SK-N-SH treated with all-trans-retinoic acid at 6 μM for 48 hours (cell line): ENCODE measurements at regions not wholly inside any gene's neighbourhood (a gene's known extent, or its start where the extent isn't known, plus 50 kb on each side); places are given as distances from the start of the nearest gene placed in this dataset.

Source experiments
- ATAC-seq: fragments of 200-7000 bp; cut with Tn5 transposase; 3 replicates; pipeline ENCODE4 v1.9.1; 2020; ENCODE audit warnings: mild to moderate bottlenecking, moderate library complexity
- ARNTL ChIP-seq: fragments of 450-650 bp; formaldehyde crosslinking; IDR thresholded peaks from 2 replicates; pipeline ENCODE4 v1.5.0; 2020; ENCODE audit warnings: low read depth, mild to moderate bottlenecking, moderate library complexity, borderline replicate concordance
- BACH2 ChIP-seq: fragments of 250-450 bp; sonication (Bioruptor Pico); IDR thresholded peaks from 2 replicates; pipeline ENCODE4 v1.9.0; 2021; ENCODE audit warnings: mild to moderate bottlenecking, borderline replicate concordance
- CSDC2 ChIP-seq: fragments of 250-450 bp; sonication (Bioruptor Pico); IDR thresholded peaks from 2 replicates; pipeline ENCODE4 v1.5.0; 2020; ENCODE audit warnings: mild to moderate bottlenecking, moderate library complexity
- ESRRG ChIP-seq: fragments of 250-450 bp; sonication (Bioruptor Pico); IDR thresholded peaks from 2 replicates; pipeline ENCODE4 v1.6.1; 2021; ENCODE audit warnings: mild to moderate bottlenecking
- ISL1 ChIP-seq: fragments of 250-450 bp; sonication (Bioruptor Pico); IDR thresholded peaks from 2 replicates; pipeline ENCODE4 v2.1.2; 2022; ENCODE audit warnings: mild to moderate bottlenecking, moderate library complexity
- OSR1 ChIP-seq: fragments of 250-450 bp; sonication (Bioruptor Pico); IDR thresholded peaks from 2 replicates; pipeline ENCODE4 v1.8.0; 2022; ENCODE audit warnings: moderate library complexity, mild to moderate bottlenecking, inconsistent platforms
- PPARA ChIP-seq: fragments of 250-450 bp; sonication (Bioruptor Pico); IDR thresholded peaks from 2 replicates; pipeline ENCODE4 v1.5.0; 2020; ENCODE audit warnings: mild to moderate bottlenecking, borderline replicate concordance
- RARB ChIP-seq: fragments of 250-450 bp; sonication (Bioruptor Pico); IDR thresholded peaks from 2 replicates; pipeline ENCODE4 v1.8.0; 2021; ENCODE audit warnings: mild to moderate bottlenecking, moderate library complexity
- SNAI2 ChIP-seq: fragments of 250-450 bp; sonication (Bioruptor Pico); IDR thresholded peaks from 2 replicates; pipeline ENCODE4 v1.5.0; 2020; ENCODE audit warnings: mild to moderate bottlenecking, moderate library complexity
- TCF4 ChIP-seq: fragments of 250-450 bp; sonication (Bioruptor Pico); IDR thresholded peaks from 2 replicates; pipeline ENCODE4 v1.8.0; 2021; ENCODE audit warnings: mild to moderate bottlenecking, moderate library complexity, borderline replicate concordance
- TSHZ2 ChIP-seq: fragments of 250-450 bp; sonication (Bioruptor Pico); IDR thresholded peaks from 2 replicates; pipeline ENCODE4 v1.5.0; 2020; ENCODE audit warnings: mild to moderate bottlenecking, moderate library complexity
- ZC3H10 ChIP-seq: fragments of 250-450 bp; sonication (Bioruptor Pico); IDR thresholded peaks from 2 replicates; pipeline ENCODE4 v1.5.1; 2021; ENCODE audit warnings: mild to moderate bottlenecking, moderate library complexity
- ZFP3 ChIP-seq: fragments of 250-450 bp; sonication (Bioruptor Pico); IDR thresholded peaks from 2 replicates; pipeline ENCODE4 v1.5.0; 2020; ENCODE audit warnings: mild to moderate bottlenecking, moderate library complexity
- ZFP30 ChIP-seq: fragments of 450-650 bp; formaldehyde crosslinking; IDR thresholded peaks from 2 replicates; pipeline ENCODE4 v1.5.0; 2022; ENCODE audit warnings: mild to moderate bottlenecking, moderate library complexity
- ZNF565 ChIP-seq: fragments of 450-650 bp; formaldehyde crosslinking; conservative IDR thresholded peaks from 2 replicates; pipeline ENCODE4 v1.5.0; 2020; ENCODE audit warnings: low read depth, mild to moderate bottlenecking, moderate library complexity
- ZNF70 ChIP-seq: fragments of 450-650 bp; formaldehyde crosslinking; IDR thresholded peaks from 2 replicates; pipeline ENCODE4 v1.5.0; 2020; ENCODE audit warnings: mild to moderate bottlenecking, moderate library complexity
- ZNF8 ChIP-seq: fragments of 450-650 bp; formaldehyde crosslinking; IDR thresholded peaks from 2 replicates; pipeline ENCODE4 v1.5.0; 2020; ENCODE audit warnings: mild to moderate bottlenecking, moderate library complexity
- TF ChIP-seq, protein P1 (sequence below): fragments of 250-450 bp; sonication (Bioruptor Pico); IDR thresholded peaks from 2 replicates; pipeline ENCODE4 v1.8.0; 2020; ENCODE audit warnings: mild to moderate bottlenecking, moderate library complexity, borderline replicate concordance
- TF ChIP-seq, protein P2 (sequence below): fragments of 250-450 bp; sonication (Bioruptor Pico); IDR thresholded peaks from 2 replicates; pipeline ENCODE4 v1.5.1; 2021; ENCODE audit warnings: mild to moderate bottlenecking, moderate library complexity
- TF ChIP-seq, protein P3 (sequence below): fragments of 250-450 bp; sonication (Bioruptor Pico); IDR thresholded peaks from 2 replicates; pipeline ENCODE4 v1.8.0; 2021; ENCODE audit warnings: low read depth, mild to moderate bottlenecking, moderate library complexity, borderline replicate concordance
- TF ChIP-seq, protein P4 (sequence below): fragments of 250-450 bp; sonication (Bioruptor Pico); IDR thresholded peaks from 2 replicates; pipeline ENCODE4 v1.5.1; 2020; ENCODE audit warnings: low read depth, mild to moderate bottlenecking, moderate library complexity

- TF ChIP-seq ZNF70 (CRISPR knock-in tag) (no peak), ESRRG (no peak), CSDC2 (CRISPR knock-in tag) (no peak), BACH2 (CRISPR knock-in tag) (no peak), ZFP3 (CRISPR knock-in tag) (no peak), ZNF565 (no peak), TCF4 (no peak), PPARA (CRISPR knock-in tag) (no peak), ISL1 (CRISPR knock-in tag) (no peak), ZFP30 (CRISPR knock-in tag) (no peak), RARB (no peak), ZC3H10 (CRISPR knock-in tag) (no peak), ZNF8 (CRISPR knock-in tag) (no peak), ARNTL (CRISPR knock-in tag) (no peak), SNAI2 (CRISPR knock-in tag) (no peak)
- TF ChIP-seq, protein P1, sequence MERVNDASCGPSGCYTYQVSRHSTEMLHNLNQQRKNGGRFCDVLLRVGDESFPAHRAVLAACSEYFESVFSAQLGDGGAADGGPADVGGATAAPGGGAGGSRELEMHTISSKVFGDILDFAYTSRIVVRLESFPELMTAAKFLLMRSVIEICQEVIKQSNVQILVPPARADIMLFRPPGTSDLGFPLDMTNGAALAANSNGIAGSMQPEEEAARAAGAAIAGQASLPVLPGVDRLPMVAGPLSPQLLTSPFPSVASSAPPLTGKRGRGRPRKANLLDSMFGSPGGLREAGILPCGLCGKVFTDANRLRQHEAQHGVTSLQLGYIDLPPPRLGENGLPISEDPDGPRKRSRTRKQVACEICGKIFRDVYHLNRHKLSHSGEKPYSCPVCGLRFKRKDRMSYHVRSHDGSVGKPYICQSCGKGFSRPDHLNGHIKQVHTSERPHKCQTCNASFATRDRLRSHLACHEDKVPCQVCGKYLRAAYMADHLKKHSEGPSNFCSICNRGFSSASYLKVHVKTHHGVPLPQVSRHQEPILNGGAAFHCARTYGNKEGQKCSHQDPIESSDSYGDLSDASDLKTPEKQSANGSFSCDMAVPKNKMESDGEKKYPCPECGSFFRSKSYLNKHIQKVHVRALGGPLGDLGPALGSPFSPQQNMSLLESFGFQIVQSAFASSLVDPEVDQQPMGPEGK (CRISPR knock-in tag) = no peak
- TF ChIP-seq, protein P2, sequence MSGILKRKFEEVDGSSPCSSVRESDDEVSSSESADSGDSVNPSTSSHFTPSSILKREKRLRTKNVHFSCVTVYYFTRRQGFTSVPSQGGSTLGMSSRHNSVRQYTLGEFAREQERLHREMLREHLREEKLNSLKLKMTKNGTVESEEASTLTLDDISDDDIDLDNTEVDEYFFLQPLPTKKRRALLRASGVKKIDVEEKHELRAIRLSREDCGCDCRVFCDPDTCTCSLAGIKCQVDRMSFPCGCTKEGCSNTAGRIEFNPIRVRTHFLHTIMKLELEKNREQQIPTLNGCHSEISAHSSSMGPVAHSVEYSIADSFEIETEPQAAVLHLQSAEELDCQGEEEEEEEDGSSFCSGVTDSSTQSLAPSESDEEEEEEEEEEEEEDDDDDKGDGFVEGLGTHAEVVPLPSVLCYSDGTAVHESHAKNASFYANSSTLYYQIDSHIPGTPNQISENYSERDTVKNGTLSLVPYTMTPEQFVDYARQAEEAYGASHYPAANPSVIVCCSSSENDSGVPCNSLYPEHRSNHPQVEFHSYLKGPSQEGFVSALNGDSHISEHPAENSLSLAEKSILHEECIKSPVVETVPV (CRISPR knock-in tag) = no peak
- TF ChIP-seq, protein P3, sequence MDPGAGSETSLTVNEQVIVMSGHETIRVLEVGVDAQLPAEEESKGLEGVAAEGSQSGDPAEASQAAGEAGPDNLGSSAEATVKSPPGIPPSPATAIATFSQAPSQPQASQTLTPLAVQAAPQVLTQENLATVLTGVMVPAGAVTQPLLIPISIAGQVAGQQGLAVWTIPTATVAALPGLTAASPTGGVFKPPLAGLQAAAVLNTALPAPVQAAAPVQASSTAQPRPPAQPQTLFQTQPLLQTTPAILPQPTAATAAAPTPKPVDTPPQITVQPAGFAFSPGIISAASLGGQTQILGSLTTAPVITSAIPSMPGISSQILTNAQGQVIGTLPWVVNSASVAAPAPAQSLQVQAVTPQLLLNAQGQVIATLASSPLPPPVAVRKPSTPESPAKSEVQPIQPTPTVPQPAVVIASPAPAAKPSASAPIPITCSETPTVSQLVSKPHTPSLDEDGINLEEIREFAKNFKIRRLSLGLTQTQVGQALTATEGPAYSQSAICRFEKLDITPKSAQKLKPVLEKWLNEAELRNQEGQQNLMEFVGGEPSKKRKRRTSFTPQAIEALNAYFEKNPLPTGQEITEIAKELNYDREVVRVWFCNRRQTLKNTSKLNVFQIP (CRISPR knock-in tag) = no peak
- TF ChIP-seq, protein P4, sequence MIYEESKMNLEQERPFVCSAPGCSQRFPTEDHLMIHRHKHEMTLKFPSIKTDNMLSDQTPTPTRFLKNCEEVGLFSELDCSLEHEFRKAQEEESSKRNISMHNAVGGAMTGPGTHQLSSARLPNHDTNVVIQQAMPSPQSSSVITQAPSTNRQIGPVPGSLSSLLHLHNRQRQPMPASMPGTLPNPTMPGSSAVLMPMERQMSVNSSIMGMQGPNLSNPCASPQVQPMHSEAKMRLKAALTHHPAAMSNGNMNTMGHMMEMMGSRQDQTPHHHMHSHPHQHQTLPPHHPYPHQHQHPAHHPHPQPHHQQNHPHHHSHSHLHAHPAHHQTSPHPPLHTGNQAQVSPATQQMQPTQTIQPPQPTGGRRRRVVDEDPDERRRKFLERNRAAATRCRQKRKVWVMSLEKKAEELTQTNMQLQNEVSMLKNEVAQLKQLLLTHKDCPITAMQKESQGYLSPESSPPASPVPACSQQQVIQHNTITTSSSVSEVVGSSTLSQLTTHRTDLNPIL (CRISPR knock-in tag) = no peak
- ATAC-seq = no peak
These were observed 80.6 kb upstream of the LINGO1 start for GRCh38 chr15:77713281-77713680.

DNA sequence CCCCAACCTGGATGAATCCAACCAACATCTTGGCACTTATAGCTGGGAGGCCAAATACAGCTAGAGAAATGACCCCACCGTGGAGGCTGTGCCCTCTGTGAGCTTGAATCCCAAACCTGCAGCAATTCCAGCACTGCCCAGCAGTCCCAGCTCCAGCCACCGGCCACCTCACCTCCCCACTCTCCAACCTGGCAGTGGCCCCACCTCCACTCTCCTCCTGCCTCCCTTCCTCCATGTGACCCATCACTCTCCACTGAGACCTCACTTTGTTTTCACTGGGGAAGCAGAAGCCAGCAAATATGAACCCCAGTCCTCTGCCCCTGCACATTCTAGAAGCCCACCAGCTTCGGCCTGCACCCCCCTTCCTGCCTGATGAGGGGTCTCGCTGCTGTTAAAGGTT lies 79.7 kb upstream of the LINGO1 start:
- TF ChIP-seq ZFP3 (CRISPR knock-in tag) (no peak), ESRRG (no peak), OSR1 (CRISPR knock-in tag) (no peak), TSHZ2 (CRISPR knock-in tag) (no peak), SNAI2 (CRISPR knock-in tag) (no peak), CSDC2 (CRISPR knock-in tag) (no peak), BACH2 (CRISPR knock-in tag) (no peak)

GRCh38 chr15:77710637-77711036 lies 77.9 kb upstream of the LINGO1 start:
- ATAC-seq = no peak
- TF ChIP-seq, protein P1 (CRISPR knock-in tag) = no peak
- TF ChIP-seq, protein P4 (CRISPR knock-in tag) = no peak
- TF ChIP-seq ISL1 (CRISPR knock-in tag) (no peak), SNAI2 (CRISPR knock-in tag) (no peak), CSDC2 (CRISPR knock-in tag) (no peak)
- TF ChIP-seq, protein P2 (CRISPR knock-in tag) = no peak

More for the DNA sequence above, 79.7 kb upstream of the LINGO1 start:
- no peak for ATAC-seq
